HG03439 (cell line): ENCODE measurements at regions not wholly inside any gene's neighbourhood (a gene's known extent, or its start where the extent isn't known, plus 50 kb on each side); places are given as distances from the start of the nearest gene placed in this dataset.
"Not testable (repeated sequence)": the region's sequence is repeated elsewhere in the genome, so short reads cannot be mapped to it uniquely, and the experiment has no call there.

ENCODE experiments used
- ATAC-seq: cut with Tn5 transposase; IDR thresholded peaks from one replicate; pipeline ENCODE4 v1.9.1; 2021; ENCODE audit warnings: mild to moderate bottlenecking, moderate library complexity; ENCODE audit not compliant: unreplicated experiment

DNA sequence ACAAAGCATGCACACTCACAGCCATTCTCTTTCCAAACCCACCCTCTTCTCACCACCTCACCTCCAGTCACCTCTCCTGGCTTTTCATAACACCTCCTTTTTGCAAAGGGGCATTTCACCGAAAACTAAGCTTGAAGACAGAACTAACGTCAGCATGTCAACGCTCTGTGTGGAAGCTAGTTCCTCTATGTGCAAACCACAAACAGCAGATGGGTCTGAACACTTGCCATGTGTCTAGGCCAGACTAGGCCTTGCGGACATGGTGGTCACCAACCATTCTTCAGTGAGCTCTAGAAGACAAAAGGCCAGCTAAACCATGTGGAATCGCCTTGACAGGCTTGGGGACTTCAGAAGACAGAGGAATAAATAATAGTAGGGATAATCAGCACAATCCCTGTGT, 148.5 kb downstream of the TXNL1 start:
- no peak for ATAC-seq

DNA sequence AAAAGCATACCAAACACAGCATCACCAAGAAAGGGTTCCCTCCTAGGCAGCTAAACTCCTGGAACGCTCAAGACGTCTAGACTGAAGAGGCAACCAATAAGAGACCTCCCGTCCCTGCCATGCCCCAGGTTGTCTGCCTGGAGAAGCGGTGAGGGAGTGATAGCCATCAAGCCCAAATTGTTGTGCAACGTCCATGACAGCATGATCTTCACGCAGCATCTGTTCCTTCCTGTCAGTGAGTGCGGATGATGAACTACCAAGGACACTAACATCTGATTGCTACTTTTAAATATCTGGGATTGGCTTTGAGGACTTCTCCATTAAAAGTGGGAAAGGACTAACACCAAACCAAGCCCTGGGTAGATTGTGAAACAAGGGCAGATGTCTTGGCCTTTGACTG, 149.7 kb downstream of the TXNL1 start:
- ATAC-seq: no peak

DNA sequence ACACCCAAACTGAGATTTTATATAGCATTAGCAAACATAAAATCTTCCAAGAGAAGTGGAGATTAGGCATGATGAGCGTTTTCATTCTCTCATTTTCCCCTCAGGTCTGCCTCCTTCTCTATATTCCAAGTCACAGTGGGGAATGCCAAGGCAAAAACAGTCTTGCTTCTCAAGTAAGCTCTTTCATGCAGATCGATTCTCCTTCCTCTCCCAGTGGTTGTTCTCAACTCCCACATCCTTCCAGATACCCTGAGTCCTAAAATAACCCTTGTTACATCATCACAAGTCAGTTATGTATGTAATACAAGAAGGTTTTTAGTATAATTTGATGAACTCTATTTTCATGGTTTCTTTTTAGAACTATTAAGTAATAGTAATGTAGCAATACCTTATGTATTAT, 150.6 kb downstream of the TXNL1 start:
- no peak for ATAC-seq

DNA sequence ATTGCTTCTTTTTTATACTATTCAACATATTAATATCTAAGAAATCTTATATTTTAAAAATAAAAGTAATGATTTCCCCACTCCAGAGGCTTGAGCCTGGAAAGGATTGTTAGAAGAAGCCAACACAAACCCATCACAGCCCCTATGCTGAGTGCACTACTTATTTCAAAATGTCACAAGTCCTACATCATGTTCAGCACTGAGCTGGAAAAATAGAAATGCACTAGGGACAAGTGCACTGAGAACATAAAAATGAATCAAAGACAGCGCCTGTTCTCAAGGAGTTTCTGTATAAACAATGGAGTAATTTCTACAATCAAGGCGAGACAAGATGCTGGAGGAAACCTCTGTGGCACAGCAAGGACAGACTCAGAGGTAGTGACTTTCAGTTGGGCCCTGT, 155.0 kb downstream of the TXNL1 start:
- ATAC-seq: no peak

DNA sequence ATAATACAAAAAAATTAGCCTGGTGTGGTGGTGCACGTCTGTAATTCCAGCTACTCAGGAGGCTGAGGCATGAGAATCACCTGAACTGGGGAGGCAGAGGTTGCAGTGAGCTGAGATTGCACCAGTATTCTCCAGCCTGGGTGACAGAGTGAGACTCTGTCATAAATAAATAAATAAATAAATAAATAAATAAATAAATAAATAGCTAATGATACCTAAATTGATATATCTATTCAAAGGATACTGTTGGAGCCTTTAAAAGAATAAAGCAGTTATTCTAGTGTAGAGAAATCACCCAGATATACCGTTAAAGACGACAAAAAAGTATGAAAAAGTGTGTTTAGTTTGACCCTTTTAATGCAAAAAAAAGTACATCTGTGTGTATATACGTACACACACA, 155.6 kb downstream of the TXNL1 start:
- ATAC-seq: not testable (repeated sequence)

DNA sequence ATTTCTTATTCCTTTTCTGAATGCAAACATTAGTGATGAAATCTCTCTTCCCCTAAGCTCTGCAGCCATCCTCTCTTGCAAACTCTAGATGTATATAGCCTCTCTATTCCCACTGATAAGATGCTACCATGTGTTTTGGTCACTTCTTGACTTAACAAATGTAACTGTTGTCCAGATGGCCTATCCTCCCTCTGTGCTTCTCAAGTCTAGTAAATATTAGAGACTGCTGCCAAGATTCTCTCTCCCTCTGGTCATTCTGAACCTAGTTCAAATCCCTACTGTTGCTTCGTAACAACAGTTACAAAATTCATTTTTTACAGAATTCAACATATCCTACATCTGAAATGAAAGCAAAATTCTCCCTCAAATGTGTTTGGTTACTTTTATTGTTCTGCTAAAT, 156.6 kb downstream of the TXNL1 start:
- ATAC-seq: no peak

DNA sequence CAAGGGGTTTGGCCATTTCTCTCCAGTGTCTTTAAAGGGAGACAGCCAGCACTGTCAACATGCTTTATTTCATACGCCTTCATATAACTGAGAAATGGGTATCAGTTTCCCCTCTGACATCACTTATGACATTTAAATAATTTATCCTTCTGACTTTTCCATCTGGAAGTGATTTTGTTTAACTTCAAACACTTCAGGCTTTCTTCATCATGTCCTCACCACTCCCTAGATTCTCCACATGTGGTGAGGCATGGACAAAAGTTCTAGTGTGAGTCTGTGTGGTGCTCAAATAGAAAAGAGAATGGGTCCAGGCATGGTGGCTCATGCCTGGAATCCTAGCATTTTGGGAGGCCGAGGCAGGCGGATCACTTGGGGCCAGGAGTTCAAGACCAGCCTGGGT, 158.6 kb downstream of the TXNL1 start:
- no peak for ATAC-seq

DNA sequence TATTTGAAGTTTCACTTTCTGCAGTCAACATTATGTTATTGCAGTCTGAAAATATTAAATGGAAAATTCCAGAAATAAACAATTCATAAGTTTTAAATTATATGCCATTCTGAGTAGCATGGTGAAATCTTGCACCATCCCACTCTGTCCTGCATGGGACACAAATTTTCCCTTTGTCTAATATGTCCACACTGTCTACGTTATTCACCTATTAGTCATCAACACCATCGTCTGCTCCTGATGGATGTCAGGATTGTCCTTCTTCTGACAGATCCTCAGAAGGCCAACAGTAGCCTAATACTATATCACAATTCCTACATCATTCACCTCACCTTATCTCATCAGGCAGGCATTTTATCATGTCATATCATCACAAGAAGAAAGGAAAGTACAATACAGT, 163.1 kb downstream of the TXNL1 start:
- ATAC-seq: no peak

DNA sequence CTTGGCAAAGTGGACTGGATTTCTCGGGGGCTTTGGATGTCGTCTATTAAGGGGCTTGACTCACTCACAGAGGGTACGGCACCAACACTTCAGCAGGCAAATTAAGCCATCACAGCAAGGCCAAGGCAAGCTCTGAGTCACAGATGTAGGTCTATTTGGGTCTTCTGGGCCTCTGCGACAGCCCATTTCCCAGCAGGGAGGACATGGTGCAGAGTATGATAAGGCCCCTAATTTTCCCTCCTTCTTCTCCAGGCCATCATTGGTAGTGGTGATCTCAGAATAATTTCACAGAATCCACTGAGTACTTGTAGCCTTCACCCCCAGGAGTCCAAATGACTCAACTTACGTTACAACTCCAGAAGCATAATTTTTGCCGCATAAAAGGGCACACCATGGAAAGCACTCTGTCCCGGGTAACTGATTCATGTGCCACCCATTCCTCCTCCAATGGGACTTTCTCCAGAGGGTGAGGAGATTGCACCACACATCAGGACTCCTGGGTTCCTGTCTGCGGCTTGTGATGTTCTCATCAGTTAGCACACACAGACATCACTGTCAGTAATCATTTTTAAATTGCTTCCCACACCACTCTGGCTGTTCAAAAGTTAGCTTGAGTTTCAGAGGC, 164.9 kb downstream of the TXNL1 start:
- no peak for ATAC-seq

DNA sequence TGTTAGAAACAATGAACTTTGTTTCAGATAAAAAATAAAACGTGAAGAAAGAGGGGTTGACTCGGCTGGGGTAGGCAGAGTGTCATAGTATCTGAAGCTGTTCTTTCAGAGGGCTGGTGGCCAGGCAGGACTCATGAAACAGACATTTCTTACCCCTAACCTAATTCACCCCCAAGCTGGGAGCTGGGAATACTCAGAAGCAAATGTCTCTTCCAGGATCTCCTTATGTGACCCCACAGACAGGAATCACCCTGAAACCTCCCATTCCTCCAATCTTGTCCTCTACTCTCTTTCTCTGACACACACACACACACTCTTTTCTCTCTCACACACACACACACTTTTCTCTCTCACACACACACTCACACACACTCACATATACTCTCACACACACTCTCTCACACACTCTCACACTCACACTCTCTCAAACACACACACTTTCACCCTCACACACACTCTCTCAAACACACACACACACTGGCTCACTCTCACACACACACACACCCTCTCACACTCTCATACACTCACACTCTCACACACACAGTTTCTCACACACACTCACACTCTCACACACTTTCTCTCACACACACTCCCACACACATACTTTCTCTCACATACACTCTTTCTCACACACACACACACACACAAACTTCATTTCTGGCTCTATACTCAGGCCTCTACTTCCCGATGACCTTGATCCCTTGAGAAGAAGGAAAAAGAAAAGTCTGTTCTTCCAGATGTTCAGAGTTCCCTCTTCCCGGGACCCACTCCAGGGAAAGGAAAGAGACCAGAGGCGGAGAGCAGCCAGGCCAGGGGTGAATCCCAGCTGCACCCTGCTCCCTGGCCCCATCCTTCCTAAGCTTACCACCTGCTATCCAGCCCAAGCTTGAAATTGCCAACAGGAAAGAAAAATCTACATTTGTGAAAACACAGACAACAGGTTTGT, 167.7 kb downstream of the TXNL1 start:
- no peak for ATAC-seq

DNA sequence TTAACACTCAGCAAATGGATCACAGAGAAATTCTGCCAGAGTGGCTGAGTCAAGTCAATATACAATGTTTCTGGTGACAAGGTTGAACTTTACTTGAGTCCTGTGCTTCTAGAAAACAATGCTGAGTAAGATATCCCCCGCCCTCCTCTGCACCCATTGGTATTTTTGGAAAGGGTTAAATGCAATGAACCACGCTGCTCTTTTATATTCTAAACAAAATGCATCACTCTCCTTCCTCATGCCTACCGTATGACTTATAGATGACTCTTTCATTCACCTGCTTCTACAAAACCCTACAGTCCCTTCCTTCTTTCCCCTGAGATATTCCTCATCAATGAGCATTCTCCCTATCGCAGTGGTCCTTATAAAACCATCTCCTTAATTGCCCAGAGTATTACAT, 168.8 kb downstream of the TXNL1 start:
- ATAC-seq: no peak

DNA sequence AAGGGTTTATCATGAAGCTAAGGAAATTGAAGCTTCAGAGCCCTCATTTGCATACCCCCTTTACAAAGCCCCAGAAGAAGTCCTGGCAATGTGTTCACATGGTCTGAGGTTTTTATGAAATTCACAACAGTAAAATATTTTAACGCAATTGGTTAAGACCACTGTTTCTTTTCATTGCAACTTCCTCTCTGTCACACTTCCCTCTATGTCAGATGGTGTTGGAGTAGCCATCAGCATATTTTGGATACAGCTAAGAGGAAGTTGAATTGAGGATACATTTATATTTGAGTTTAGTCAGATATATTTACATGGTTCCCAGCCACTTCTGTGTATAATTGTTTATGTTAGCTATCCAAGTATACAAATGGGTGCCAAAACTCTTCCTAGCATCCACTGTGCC, 170.0 kb downstream of the TXNL1 start:
- no peak for ATAC-seq

DNA sequence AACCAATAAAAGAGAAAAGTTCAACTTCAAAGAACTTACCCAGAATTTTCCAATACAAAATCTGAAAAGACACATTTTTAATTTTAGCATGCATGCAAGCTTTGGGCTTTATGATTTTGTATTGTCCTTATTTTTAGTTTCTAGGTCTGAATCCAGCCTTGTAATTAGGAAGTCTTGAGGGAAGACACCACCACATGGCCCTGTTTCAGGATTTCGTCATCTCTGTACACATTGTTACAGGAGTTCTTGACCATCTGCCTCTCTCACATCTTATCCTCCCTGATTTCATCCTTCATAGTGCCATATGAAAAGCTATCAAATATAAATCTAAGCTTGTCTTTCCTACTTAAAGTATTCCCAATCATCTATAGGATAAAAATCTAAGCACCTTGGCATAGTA, 176.1 kb downstream of the TXNL1 start:
- no peak for ATAC-seq

DNA sequence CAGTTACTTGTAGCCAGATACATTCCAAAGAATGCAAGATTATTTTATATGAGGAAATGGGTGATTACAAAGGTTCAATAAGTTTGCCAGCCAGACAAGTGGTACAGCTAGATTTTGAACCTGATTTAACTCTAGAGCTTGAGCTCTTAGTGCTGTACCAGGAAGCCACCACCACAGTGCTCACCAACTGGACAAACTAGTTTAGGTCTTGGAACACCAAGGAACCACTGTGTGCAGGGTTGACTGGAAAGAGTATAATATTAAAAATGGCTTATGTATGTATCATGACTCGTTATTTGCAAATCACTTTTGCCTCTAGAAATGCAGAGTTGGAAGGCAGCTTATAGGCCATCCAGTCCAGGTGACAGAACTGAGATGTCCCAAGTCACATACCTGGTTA, 177.2 kb downstream of the TXNL1 start:
- no peak for ATAC-seq

DNA sequence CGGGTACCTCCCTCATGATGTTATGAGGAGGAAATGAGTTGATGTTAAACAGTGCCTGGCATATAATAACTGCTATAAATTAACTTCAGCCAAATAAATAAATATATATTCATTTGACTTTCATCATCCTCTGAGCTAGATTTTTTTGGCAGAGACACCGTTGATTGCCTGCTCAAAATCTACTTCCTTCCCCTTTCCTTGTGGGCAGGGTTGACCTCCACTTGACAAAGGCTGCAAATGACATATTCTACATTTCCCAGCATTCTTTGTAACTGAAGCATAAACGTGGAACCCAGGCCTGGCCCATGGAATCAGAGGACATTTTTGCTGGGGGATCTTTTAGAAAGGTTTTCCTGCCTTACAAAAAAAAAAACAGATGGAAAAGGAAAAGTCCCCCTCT, 177.8 kb downstream of the TXNL1 start:
- no peak for ATAC-seq

DNA sequence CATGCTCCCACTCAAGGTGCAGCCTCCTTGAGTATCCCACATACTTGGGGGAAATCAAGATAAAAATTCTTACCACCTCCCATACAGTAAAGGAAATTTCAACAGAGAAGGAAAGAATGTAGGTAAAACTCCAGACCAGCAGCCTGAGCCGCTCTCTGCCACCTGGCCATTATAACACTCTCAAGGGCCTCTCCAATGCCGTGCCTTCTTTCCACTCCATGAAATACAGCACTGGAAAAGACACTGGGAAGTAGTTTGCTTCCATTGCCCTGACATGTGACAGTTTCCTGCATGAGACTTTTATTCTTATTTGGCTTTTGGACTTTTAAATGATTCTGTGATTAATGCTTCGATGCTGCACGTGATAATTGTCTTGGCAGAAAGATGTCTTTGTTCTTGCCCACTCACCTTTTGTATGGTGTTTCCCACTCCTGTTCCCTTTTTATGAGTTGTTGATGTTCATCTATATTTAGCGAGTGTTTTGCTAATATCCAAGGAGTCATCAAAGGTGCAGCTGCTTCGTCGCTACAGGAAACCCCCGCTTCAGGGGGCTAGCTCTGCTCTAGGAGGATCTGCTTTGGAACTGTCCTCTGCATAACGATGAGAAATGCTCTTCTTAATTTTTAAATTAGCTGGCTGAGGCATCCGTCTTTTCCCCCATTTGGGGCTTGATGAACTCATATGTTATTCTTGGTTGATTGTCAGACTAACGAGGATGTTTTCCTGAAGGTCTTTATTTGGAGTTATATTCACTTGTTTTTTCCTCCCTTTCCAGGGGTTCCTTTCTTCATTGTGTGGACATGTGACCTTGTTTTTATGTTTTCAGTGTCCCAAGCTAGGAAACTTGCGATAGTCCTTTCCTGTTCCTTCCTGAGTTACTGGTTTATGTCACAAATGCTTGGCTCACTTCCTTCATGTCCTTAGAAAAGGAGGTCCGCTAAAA, 179.4 kb downstream of the TXNL1 start:
- no peak for ATAC-seq

DNA sequence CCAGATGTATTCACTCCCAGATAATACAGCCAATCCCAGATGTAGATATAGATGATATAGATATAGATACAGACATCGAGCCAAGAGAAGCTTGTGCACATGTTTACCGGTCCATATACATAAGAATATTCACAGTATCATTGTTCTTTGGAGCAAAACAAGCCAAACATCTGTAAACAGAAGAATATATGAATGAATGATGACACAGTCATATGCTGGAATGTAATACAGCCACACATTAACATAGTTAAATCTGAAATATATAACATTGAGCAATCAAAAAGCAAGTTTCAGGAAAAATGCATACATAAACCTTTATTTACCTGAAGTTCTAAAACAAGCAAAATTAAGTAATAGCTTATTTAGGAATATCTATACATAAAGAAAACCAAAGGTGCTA, 182.5 kb downstream of the TXNL1 start:
- ATAC-seq: no peak

DNA sequence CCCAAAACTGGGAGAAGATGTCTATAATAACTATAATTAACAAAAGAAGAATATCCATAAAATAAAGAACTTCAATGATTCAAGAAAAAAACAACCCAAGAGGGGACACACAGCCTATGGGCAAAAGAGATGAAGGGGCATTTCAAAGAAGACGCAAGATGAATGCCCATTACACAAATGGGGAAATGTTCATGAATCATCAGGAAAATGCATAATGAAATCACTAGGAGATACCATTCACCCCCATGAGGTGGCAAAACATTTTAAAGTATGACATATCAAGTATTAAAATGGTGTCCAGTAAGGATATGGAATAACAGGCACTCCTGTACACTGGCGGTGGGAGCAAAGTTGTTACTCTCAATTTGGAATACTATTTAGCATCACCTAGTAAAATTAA, 183.3 kb downstream of the TXNL1 start:
- ATAC-seq: no peak

DNA sequence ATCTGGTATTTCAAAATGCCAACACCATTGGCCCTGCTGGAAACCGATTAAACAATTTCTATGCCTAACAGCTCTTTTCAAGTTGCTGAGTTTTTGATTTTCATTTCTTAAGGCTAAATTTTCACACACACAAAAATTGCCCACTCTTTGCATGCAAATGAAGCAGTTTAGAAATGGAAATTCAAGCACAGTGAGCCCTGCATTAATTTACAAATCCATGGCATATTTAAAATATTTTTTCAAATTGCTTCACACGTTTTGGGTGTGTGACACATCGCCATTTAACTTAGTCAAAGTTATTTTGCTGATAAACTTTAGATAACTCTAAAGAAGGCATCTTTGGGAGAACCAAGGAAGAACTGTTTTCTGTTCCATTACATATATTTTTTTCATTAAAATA, 184.8 kb downstream of the TXNL1 start:
- no peak for ATAC-seq

DNA sequence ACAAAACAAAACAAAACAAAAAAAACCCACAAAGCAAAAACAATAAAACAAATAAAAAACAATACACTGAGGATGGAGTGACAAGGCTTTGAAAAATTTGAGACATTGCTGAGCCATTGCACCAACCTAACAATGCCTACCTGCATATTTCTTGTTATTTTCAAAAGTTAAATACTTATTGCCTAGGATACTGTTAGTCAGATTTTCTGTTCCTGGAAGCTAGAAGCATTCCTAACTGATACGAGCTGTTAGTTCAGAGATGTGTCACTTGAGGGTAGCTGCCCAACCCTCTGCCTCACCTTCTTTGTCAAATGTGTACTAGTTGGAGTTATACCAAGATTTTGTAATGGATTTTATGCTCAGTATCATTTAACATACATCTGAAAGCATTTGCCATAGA, 187.2 kb downstream of the TXNL1 start:
- ATAC-seq: no peak

DNA sequence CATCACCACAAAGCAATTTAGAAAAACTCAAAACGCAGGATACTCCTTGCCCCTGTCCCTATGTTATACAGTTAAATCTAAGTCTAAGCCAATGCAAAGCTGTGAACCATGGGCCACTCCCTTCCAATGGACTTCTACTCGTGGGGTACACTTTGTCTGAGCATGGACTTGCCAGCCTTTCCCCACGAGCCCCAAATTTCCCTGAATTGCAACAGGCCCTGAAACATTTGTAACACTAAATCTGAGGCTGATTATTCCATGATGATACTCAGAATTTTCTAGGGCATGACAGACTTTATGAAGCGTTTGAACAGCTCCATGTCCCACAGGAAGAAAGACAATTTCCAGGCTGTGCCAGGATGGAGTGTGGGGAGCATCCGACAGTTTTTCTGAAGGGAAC, 189.6 kb downstream of the TXNL1 start:
- ATAC-seq: no peak
